GM12874 (cell line): ENCODE measurements at regions not wholly inside any gene's neighbourhood (a gene's known extent, or its start where the extent isn't known, plus 50 kb on each side); places are given as distances from the start of the nearest gene placed in this dataset.

Experiments used
- CTCF ChIP-seq: IDR thresholded peaks from 2 replicates; pipeline ENCODE4 v1.5.1; 2011; ENCODE audit warnings: low read depth, mild to moderate bottlenecking, control low read depth, low read length, moderate library complexity; ENCODE audit not compliant: insufficient read depth

- no peak for TF ChIP-seq CTCF
These were observed 268.5 kb downstream of the CBLN1 start for GRCh38 chr16:49012961-49013726.

GRCh38 chr16:49011901-49012300, 269.7 kb downstream of the CBLN1 start:
- TF ChIP-seq CTCF = no peak

- no peak for TF ChIP-seq CTCF
These were observed 270.8 kb downstream of the CBLN1 start for GRCh38 chr16:49010879-49011278.

GRCh38 chr16:49010396-49010795, 271.2 kb downstream of the CBLN1 start:
- no peak for TF ChIP-seq CTCF

- TF ChIP-seq CTCF = no peak
These were observed 272.4 kb downstream of the CBLN1 start for GRCh38 chr16:49009204-49009603.

- no peak for TF ChIP-seq CTCF
These were observed 277.6 kb downstream of the CBLN1 start for GRCh38 chr16:49003992-49004391.

GRCh38 chr16:49003022-49003421, 278.6 kb downstream of the CBLN1 start:
- no peak for TF ChIP-seq CTCF
